NOMO-1 treated with dmso at 0.1 percent for 144 hours (cell line): ENCODE measurements at regions not wholly inside any gene's neighbourhood (a gene's known extent, or its start where the extent isn't known, plus 50 kb on each side); places are given as distances from the start of the nearest gene placed in this dataset.
"Not testable (repeated sequence)": the region's sequence is repeated elsewhere in the genome, so short reads cannot be mapped to it uniquely, and the experiment has no call there.

Experiments
- DNase-seq: peaks from one replicate; lab custom pipeline; 2025; ENCODE audit not compliant: unreplicated experiment; lab: John Stamatoyannopoulos, UW

DNA sequence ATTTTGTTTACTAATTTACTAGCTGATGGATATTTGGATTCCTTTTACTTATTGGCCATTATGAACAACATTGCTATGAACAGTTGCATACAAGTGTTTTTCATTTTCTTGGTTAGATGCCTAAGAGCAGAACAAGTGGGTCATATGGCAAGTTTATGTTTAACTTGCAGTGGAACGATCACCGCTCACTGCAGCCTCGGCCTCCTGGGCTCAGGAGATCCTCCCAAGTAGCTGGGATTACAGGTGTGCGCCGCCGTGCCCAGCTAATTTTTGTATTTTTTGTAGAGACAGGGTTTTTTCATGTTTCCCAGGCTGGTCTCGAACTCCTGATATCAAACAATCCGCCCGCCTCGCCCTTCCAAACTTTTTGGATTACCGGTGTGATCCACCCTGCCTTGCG is 820.5 kb upstream of the TMPRSS15 start:
- no peak for DNase-seq

DNA sequence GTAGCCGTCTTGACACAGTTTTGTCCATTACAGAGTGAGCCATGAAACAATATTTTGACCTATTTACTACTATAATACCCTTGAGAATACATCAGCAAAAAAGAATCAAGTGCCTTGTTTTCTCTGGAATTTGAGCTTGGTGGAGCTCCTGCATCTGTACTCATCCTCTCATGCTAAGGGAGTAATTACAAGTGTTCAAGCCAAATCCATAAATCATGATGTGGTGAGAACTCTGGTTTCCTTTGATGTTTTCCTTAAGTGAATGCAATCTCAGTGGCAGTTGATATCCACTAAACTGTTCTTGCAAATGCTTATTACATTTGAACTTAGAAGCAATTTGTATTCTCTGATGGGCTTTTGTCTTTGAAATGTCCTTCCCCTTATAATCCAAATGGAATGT is 824.6 kb upstream of the TMPRSS15 start:
- DNase-seq: no peak

DNA sequence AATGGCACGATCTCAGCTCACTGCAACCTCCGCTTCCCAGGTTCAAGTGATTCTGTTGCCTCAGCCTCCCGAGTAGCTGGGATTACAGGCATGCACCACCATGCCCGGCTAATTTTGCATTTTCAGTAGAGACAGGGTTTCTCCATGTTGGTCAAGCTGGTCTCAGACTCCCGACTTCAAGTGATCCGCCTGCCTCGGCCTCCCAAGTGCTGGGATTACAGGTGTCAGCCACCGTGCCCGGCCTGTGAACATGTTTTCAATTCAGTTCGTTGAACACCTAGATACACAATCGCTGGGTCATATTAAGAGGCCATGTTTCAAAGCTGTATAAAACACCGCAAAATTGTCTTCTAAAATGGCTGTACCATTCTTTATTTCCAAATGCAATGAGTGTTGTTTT is 830.3 kb upstream of the TMPRSS15 start:
- DNase-seq: not testable (repeated sequence)

DNA sequence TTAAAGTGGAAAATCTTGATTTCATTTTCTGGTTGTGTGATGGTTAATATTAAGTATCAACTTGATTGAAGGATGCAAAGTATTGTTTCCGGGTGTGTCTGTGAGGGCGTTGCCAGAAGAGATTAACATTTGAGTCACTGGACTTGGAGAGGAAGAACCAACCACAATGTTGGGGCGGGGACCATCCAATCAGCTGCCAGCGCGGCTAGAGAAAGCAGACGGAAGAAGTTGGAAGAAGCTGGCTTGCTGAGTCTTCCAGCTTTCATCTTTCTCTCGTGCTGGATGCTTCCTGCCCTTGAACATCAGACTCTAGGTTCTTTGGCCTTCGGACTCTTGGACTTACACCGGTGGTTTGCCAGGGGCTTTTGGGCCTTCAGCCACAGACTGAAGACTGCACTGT is 832.6 kb upstream of the TMPRSS15 start:
- no peak for DNase-seq

DNA sequence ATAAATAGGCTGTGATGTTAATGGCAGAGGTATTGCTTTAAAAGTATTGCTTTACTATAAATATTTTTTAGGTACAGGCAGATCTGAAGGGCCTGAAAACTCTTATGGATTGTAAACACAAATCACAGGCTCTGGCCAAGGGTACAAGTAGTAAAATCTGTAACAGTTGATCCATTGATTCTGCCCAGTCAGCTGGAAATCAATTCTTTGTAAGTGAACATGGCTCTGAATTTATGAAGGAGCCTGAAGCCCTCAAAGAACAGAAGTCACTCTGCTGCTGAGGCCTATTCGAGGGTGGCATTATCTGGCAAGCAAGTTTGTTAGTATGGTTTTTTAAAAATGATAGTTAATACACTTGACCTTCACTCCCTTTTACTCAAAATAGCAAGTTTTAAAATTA is 834.0 kb upstream of the TMPRSS15 start:
- DNase-seq: no peak

DNA sequence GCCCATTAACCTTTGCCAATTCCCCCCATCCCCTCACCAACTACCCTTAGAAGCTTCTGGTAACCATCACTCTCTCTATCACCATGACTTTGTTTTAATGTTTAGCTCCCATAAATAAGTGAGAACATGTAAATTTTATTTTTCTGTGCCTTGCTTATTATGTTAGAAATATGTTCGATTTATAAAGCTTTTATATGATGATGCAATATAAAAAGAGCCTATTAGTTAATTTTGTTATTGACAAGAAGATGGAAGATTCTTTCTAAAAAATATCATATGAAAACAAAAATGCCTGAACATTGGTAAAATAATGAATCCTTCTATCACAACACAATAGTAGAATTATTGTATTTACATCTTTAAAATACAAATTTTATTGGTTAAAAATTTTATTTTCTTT is 836.1 kb upstream of the TMPRSS15 start:
- no peak for DNase-seq

DNA sequence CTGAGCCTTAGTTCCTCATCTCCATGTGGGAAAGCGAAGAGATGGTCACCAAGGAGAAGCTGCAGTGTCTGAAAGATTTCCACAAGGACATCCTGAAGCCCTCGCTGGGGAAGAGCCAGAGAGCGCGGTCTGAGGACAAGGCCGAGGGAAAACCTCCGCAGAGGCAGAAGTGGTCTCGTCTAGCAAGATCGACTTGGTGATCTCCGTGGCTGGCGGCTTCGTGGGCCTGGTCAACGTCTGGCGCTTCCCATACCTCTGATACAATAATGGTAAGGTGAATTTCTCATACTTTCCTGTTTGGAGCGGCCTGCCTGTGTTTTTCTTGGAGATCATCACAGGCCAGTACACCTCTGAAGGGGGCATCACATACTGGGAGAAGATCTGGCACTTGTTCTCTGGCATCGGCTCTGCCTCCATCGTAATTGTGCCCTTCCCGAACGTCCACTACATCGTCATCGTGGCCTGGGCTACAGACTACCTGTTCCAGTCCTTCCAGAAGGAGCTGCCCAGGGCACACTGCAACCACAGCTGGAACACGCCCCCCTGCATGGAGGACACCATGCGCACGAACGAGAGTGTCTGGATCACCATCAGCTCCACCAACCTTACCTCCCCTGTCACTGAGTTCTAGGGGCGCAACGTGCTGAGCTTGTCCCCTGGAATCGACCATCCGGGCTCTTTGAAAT is 841.1 kb upstream of the TMPRSS15 start:
- DNase-seq: no peak

DNA sequence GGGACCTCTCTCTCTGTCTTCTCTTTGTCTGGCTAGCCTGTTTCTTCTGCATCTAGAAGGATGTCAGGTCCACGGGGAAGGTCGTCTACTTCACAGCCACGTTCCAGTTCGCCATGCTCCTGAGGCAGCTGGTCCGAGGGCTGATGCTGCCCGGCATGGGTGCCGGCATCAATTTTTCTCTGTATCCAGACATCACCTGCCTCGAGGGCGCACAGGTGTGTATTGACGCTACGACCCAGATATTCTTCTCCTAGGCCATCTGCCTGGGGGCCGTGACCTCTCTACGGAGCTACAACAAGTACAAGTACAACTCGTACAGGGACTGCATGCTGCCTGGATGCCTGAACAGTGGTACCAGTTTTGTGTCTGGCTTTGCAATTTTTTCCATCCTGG is 841.6 kb upstream of the TMPRSS15 start:
- no peak for DNase-seq

DNA sequence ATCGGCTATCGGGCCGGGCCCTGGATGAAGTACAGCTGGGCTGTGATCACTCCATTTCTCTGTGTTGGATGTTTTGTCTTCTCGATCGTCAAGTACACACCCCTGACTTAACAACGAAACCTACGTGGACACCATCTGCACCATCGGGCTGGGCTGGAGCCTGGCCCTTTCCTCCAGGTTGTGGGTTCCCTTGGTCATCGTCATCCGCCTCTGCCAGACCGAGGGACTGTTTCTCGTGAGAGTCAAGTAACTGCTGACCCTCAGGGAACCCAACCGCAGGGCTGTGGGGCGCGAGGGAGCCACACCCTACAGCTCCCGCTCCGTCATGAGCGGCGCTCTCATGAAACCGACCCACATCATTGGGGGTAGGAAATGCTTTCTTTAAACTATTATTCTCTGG is 842.4 kb upstream of the TMPRSS15 start:
- no peak for DNase-seq

DNA sequence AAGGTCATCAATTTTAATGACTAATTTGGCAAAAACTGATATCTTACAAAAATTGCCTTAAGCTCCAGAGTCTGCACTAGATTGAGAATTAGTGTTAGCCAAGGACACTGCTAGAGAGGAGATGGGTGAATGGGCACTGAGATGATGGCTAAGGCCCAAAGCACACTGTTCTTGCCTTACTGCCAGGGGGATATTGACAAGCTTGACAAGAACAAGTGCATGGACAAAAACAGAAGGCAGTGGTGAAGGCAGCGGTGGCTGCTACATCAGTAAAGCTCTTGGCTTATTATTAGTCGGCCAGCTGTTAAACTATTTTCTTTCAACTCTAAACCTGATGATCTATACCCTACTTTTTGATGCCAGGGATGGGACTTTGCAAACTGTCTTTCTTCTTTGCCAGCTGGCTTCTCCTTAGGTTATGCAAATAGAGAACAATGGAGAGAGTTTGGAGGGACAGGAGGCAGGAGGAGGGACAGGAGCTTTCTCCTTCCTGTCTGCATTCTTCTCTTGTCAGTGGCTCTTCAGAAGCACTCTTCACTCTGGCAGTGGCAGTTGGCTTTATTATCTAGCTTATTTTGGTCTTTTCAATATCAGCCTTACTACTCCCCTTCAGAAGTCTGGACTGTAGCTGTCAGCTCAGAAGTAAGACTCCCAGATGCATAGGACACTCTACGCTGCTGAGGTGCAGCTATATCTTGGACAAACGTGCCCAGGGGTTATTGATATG is 853.5 kb upstream of the TMPRSS15 start:
- no peak for DNase-seq

DNA sequence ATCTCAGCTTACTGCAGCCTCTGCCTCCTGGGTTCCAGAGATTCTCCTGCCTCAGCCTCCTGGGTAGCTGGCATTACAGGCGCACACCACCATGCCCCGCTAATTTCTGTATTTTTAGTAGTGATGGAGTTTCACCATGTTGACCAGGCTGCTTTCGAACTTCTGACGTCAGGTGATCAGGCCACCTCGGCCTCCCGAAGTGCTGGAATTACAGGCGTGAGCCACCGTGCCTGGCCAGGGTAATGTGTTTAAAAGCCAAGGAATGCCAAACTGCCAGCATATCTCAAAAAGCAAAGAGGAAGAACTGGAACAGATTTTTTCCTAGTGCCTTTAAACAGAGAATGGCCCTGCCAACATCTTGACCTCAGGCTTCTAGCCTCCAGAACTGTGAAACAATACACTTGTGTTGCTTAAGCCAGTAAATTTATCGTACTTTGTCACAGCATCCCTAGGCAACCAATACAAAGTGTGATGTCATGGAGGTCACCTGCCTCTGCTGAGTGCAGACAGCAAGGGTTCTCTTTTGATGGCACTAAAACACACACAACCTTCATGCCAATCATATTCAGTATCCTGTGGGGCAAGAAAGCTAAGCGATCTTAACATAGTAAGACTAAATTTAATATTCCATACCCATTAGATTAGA is 858.3 kb upstream of the TMPRSS15 start:
- no peak for DNase-seq

DNA sequence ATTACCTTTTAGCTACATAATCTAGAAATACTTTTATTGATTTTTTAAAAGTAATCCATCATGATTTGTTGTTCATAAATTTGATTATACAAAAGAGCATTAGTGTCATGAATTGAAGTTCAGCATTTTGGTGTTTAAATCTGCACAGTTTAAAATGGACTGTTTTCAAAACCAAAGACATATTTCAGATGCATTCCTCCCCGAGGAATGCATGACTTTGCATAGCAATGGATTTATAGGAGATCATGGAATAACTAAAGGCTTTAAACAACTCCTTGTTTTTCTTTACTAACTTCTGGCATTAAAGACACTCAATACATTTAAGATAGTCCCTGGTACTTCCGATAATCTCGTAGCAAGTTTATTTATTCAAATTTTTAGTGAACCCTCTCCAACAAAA is 863.1 kb upstream of the TMPRSS15 start:
- no peak for DNase-seq

DNA sequence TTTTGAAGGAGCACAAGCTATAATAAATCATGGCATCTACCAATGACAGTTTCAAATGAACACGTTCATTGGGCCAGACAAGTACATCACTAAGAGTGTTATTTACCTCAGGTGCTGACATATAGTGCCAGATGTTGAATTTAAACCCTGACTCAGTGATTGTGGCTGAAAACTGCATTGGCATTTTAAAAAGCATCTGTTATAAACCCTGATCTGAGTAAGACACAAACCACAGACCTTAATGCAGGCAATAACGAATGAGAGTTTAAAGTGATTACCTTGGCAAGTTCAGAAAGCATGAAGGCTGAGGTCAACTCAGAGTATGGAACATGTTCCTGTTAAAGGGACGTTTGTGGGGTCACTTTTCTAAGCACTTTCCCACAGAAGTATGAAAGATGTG is 865.1 kb upstream of the TMPRSS15 start:
- DNase-seq: no peak

DNA sequence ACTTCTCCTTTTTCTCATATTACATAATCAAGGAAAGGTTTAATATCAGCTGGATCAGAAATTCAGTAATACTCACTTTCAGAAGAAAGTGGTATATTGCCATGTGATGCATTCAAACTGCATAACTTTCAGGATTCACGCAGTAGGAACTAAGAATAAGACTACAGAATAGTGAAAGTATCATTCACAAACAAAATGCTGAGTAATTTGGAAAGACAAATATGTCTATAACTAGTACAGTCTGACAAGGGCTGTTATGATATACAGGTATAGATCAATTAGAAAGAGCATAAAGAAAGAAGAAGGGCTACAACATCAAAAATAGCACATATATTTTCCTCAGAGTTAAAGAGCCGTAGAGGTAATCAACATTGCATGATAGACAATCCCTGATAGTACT is 871.5 kb upstream of the TMPRSS15 start:
- no peak for DNase-seq

DNA sequence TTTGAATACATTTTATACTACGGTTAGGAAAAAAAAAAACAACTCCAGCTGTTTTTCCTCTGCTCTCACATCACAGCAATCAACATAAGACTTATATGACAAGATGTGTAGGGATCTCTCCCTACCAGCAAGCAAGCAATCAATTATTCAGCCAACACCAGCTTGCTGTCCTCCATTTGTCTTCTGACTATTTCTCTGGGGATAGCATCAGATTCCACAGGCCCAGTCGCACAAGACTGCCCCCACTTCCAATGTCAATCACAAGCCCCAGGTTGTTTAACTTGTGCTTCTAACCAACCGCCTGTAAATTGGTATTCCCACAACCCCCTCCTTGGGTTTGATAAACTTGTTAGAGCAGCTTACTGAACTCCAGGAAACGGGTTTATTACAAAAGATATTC is 873.1 kb upstream of the TMPRSS15 start:
- DNase-seq: no peak

DNA sequence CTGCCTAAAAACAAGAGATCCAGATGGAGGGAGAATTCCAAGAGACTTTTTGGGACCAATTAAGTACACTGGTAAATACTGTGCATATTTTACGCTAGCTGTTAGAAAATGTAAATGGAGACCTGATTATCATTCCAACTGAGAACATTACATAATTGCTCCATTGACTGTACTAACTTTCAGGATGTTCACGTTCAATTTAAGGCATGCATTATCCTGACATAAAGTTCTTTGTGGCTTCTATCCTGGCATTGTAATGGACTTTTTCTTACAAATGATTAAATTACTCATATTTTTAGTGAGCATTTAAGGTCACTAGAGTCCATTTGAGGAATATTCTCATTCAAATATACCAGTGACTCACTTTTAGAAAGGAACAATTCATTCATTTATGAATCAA is 883.3 kb upstream of the TMPRSS15 start:
- DNase-seq: no peak

DNA sequence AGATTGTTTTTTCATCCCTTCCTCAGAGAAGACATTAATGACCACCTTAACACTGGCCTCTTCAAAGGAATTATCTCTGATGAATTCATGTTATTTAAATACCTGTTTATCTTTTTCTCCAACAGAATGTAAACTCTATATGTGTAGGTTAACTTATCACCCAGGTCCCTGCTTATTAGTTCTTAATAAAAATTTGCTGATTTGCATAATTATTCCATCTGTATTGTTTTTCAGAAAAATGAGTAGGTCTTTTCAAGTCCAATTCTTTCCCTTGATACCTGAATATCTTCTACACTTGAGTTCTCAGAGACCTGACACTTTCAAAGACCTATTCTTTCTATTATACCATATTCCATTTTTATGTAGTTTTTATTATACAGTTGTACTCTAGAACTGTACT is 886.7 kb upstream of the TMPRSS15 start:
- DNase-seq: no peak

DNA sequence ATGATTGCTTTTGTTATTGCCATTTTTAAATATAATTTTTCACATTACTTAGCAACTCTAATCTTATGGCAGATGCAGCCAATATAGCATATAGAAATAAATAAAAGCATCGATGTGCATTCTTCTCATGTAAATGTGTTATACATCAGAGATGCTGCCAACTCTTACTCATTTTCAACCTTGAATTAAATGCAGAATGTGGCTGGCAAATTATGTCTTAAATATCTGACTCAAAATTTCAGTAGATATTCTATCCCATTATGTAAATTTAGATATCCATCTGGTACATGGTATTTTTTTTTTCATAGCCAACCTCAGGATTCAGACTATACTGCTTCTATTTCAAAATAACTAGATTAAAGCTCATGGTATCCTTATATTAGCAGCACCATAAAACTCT is 916.7 kb upstream of the TMPRSS15 start:
- no peak for DNase-seq

DNA sequence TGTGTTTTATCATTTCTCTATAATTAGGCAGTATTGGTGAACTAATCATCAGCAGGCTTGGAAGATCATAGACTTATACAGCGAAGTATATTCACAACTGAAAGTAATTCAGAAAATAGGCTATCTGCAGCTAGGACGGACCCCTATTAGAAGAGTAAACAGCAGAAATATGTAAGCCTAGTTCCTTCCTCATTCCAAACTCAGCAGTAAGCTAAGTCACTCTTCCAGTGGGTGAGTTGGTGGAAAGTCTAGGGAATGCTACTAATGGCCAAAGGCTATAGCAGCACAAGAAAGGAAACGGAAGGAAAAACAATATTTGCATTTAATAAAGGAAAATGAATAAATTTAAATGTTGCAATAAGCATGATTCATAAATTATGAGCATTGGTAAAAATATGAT is 918.1 kb upstream of the TMPRSS15 start:
- no peak for DNase-seq

DNA sequence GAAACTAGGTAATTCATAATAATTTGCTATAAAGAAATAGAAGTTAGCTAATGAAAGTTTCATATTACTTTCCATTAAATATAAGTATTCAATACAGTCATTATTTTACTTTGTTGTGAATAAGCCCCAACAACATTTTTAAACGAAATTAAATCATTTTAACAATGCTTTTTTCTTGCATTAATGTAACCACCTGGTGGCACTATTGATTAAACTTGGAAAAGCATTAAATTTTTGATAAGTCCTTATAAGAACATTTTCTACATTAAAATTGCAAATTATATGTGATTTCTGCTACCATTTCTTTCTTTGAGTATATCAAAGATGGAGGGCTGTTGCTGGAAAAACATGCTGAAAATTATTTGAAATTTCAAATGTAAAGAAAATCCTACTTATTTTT is 918.8 kb upstream of the TMPRSS15 start:
- DNase-seq: no peak

DNA sequence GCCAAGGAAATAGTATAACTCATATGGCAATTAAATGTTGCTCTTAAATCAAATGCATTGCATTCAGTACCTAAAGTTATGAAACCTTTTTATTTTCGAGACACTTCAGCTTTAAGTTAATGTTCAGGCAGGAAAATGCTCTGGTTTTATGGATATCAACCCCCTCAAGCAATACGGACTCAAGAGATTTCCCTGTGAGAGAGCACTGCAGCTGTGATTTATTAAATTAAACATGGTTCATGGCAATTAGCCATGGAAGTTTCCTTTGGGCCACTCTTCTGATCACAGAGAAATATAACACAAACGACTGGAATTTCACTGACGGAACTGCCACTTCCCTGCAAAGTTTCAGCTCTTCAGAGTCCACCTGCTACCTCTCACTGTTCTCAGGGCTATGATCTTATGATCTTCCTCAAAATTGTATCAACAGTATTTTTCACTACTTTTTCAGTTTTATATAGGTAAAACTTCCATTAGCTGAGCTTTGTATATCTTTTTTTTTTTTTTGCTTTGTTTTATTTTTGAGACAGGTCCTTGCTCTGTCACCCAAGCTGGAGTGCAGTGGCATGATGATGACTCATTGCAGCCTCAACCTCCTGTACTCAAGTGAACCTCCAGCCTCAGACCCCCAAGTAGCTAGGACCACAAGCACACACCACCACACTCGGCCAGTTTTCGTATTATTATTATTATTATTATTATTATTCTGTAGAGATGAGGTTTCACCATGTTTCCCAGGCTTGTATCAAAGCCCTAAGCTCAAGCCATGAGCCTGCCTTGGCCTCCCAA is 923.1 kb upstream of the TMPRSS15 start:
- DNase-seq: no peak

DNA sequence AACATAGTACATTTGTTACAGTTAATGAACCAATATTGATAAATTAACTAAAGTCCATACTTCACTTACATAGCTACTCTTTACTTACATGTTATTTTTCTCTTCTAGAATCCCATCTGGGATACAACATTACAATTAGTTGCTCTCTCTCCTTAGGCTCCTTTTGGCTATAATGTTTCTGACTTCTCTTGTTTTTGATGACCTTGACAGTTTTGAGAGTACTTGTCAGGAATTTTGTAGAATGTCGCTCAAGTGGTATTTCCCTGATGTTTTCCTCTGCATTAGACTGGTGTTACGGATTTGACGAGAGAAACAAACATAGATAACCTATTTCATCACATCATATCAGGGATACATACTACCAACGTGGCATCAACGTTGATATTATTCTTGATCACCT is 925.4 kb upstream of the TMPRSS15 start:
- DNase-seq: no peak
